Transverse colon (tissue), 4 donors: ENCODE measurements at regions not wholly inside any gene's neighbourhood (a gene's known extent, or its start where the extent isn't known, plus 50 kb on each side); places are given as distances from the start of the nearest gene placed in this dataset.

ENCODE experiments used
- DNase-seq: peaks from one replicate; pipeline ENCODE4 v3.0.0-alpha.2; 2019
- H3K27ac ChIP-seq, 4 donors: fragments of 200-600 bp; sonication (generic); 2 replicates each; pipeline ENCODE4 v1.5.1; 2016 to 2018; ENCODE audit warnings: inconsistent platforms in 4 of 4
- H3K27me3 ChIP-seq: fragments of 200-600 bp; sonication (generic); 2 replicates; pipeline ENCODE4 v1.5.1; 2017; ENCODE audit warnings: inconsistent platforms
- H3K36me3 ChIP-seq, 4 donors: fragments of 200-600 bp; sonication (generic); 2 replicates each; pipeline ENCODE4 v1.5.1; 2017 to 2019; ENCODE audit warnings: inconsistent platforms in 4 of 4
- H3K4me1 ChIP-seq, 4 donors: fragments of 200-600 bp; sonication (generic); 2 replicates each; pipeline ENCODE4 v1.5.1; 2017 to 2020; ENCODE audit warnings: inconsistent platforms in 4 of 4
- H3K4me3 ChIP-seq, 4 donors: fragments of 200-600 bp; sonication (generic); 1 replicate in 1 of 4; 2 replicates in 3 of 4; pipeline versions ENCODE4 v1.5.1 to v1.6.1; 2017 to 2019; ENCODE audit warnings: inconsistent platforms in 4 of 4
- H3K9me3 ChIP-seq, 2 donors: fragments of 200-600 bp; sonication (generic); 2 replicates each; pipeline ENCODE4 v1.5.1; 2017 to 2019; ENCODE audit warnings: inconsistent platforms in 2 of 2
- CTCF ChIP-seq, 5 experiments: fragments of 200-600 bp in 3 of 5; fragments of 450-650 bp in 2 of 5; sonication (generic) in 3 of 5; IDR thresholded peaks; 1 replicate in 2 of 5; 2 replicates in 3 of 5; pipeline ENCODE4 v1.5.1; 2016 to 2017; ENCODE audit warnings: antibody characterized with exemption in 5 of 5, inconsistent platforms in 3 of 5, mild to moderate bottlenecking in 2 of 5, moderate library complexity in 1 of 5
- EP300 ChIP-seq: sonication (generic); formaldehyde crosslinking; IDR thresholded peaks from one replicate; pipeline ENCODE4 v1.6.1; 2017; ENCODE audit warnings: antibody characterized with exemption, low read depth
- POLR2A ChIP-seq: fragments of 450-650 bp; IDR thresholded peaks from one replicate; pipeline ENCODE4 v1.6.1; 2016; ENCODE audit warnings: antibody characterized with exemption, mild to moderate bottlenecking, moderate library complexity
- POLR2AphosphoS5 ChIP-seq, 3 donors: sonication (generic); formaldehyde crosslinking; IDR thresholded peaks; one replicate each; pipeline ENCODE4 v1.6.1; 2016; ENCODE audit warnings: antibody characterized with exemption in 3 of 3
- WGBS, 2 donors: methylation state at CpG; one replicate each; pipeline ENCODE4 v1.1.5; 2018; ENCODE audit warnings: low coverage in 1 of 2; 5-methylcytosine and 5-hydroxymethylcytosine counted together
- in situ Hi-C, 4 donors: fragments of 200-750 bp; cut with MboI; loops; one replicate each; pipeline versions ENCODE4 v1.15.0 to v1.15.1; 2017; ENCODE audit warnings: low sequenced_read_pairs in 3 of 4, low pct_ligation_motif_present in 1 of 4, low pct_unique_long_range_greater_than_20kb in 1 of 4
- intact Hi-C: fragments of 100-400 bp; cut with DNase I; formaldehyde crosslinking; loops from one replicate; pipeline ENCODE4 v1.15.1; 2023; ENCODE audit warnings: low total_unique reads

GRCh38 chr9:32293091-32293490, 91.4 kb upstream of the ACO1 start:
- H3K27ac ChIP-seq = no peak overlapping the region
- intact Hi-C loops (no loop called here), in situ Hi-C loops (loop anchor here in 1 of 4 donors (25.0 kb wide), 1 partner anchor 106 kb away; no protein-coding TSS in a partner anchor)
- no peaks in the 10 kb centered on the region for H3K9me3 ChIP-seq
- no peak for DNase-seq
- H3K36me3 ChIP-seq = no peaks in the 10 kb centered on the region
- 41 to 77% methylated on average over 1 of the region's 1 CpG for WGBS, 2 donors
- H3K4me3 ChIP-seq = no peak overlapping the region
- no peaks in the 10 kb centered on the region for H3K27me3 ChIP-seq
- no peak for TF ChIP-seq CTCF (IDR thresholded peaks at IDR 0.05)
- TF ChIP-seq EP300 = no peak
- TF ChIP-seq POLR2A = no peak
- TF ChIP-seq POLR2AphosphoS5 (IDR thresholded peaks at IDR 0.05) = no peak
- H3K4me1 ChIP-seq = no peaks in the 10 kb centered on the region

GRCh38 chr9:32294106-32294505, 90.3 kb upstream of the ACO1 start:
- in situ Hi-C loops = loop anchor here in 1 of 4 donors (25.0 kb wide), 1 partner anchor 107 kb away; no protein-coding TSS in a partner anchor
- Histone ChIP-seq H3K4me1 (no peaks in the 10 kb centered on the region), H3K36me3 (no peaks in the 10 kb centered on the region), H3K4me3 (no peak overlapping the region), H3K27me3 (no peaks in the 10 kb centered on the region), H3K9me3 (no peaks in the 10 kb centered on the region), H3K27ac (no peak overlapping the region)
- 52 to 57% methylated on average over 2 of the region's 2 CpGs for WGBS, 2 donors
- TF ChIP-seq CTCF (IDR thresholded peaks at IDR 0.05) (no peak), POLR2AphosphoS5 (IDR thresholded peaks at IDR 0.05) (no peak), EP300 (no peak), POLR2A (no peak)
- DNase-seq = no peak
- intact Hi-C loops = no loop called here

GRCh38 chr9:32300373-32300772, 84.1 kb upstream of the ACO1 start:
- intact Hi-C loops = no loop called here
- Histone ChIP-seq H3K4me3 (no peak overlapping the region), H3K4me1 (no peaks in the 10 kb centered on the region), H3K27me3 (no peaks in the 10 kb centered on the region), H3K36me3 (no peaks in the 10 kb centered on the region), H3K9me3 (no peaks in the 10 kb centered on the region), H3K27ac (no peak overlapping the region)
- WGBS, 2 donors = 48 to 68% methylated on average over 2 of the region's 2 CpGs
- in situ Hi-C loops = no loop called here
- no peak for TF ChIP-seq CTCF (IDR thresholded peaks at IDR 0.05)
- no peak for DNase-seq

- no peak overlapping the region for H3K27ac ChIP-seq
- DNase-seq = no peak
- no peak overlapping the region for H3K4me3 ChIP-seq
- H3K27me3 ChIP-seq = no peaks in the 10 kb centered on the region
- in situ Hi-C loops = no loop called here
- no peaks in the 10 kb centered on the region for H3K9me3 ChIP-seq
- no peaks in the 10 kb centered on the region for H3K36me3 ChIP-seq
- TF ChIP-seq CTCF (IDR thresholded peaks at IDR 0.05) (no peak), POLR2AphosphoS5 (IDR thresholded peaks at IDR 0.05) (no peak), EP300 (no peak), POLR2A (no peak)
- intact Hi-C loops = no loop called here
- no peaks in the 10 kb centered on the region for H3K4me1 ChIP-seq
- WGBS, 2 donors = 0 to 50% methylated on average over 1 of the region's 1 CpG
Measured at GRCh38 chr9:32304495-32304894, 79.9 kb upstream of the ACO1 start.
